ENCODE measurements at regions not wholly inside any gene's neighbourhood (a gene's known extent, or its start where the extent isn't known, plus 50 kb on each side); places are given as distances from the start of the nearest gene placed in this dataset.

- no peak for TF ChIP-seq CTCF (IDR thresholded peaks at IDR 0.05)
- TF ChIP-seq CREM (CRISPR knock-in tag; IDR thresholded peaks at IDR 0.05), result no peak
- no peak for TF ChIP-seq ZNF263 (CRISPR knock-in tag; IDR thresholded peaks at IDR 0.05; ENCODE audit: low read depth)
- no peak for TF ChIP-seq ZNF281 (CRISPR knock-in tag; IDR thresholded peaks at IDR 0.05)
These were observed 270.8 kb downstream of the FOXD2 start for GRCh38 chr1:47708658-47709018.

All from WTC11 (cell line).